Stimulated activated CD8-positive, alpha-beta memory T cell treated with anti-CD3 and anti-CD28 coated beads, Interleukin-4, amount 100 ng/mL, for 4 hours (primary cell): ENCODE measurements at regions not wholly inside any gene's neighbourhood (a gene's known extent, or its start where the extent isn't known, plus 50 kb on each side); places are given as distances from the start of the nearest gene placed in this dataset.

Source experiments
- DNase-seq, 2 donors: peaks; one replicate each; pipeline ENCODE4 v3.0.0-alpha.2; 2020; ENCODE audit warnings: low read depth in 2 of 2, low spot score in 1 of 2

- no peak for DNase-seq
Measured at GRCh38 chr3:42013691-42014457, 52.0 kb upstream of the ULK4 start.

GRCh38 chr3:42012935-42013690, 51.2 kb upstream of the ULK4 start:
- peak in 1 of 2 donors; percentile 53 for DNase-seq

- DNase-seq: no peak
Measured at GRCh38 chr3:42012383-42012934, 50.6 kb upstream of the ULK4 start.
